A549 (cell line): ENCODE measurements at regions not wholly inside any gene's neighbourhood (a gene's known extent, or its start where the extent isn't known, plus 50 kb on each side); places are given as distances from the start of the nearest gene placed in this dataset.

Experiments used
- CTCF ChIP-seq: fragments of >200 bp; sonication (Bioruptor Twin); formaldehyde crosslinking; IDR thresholded peaks from 3 replicates; pipeline ENCODE4 v1.5.1; 2016
- FOSL2 ChIP-seq, 2 experiments: fragments of 450-650 bp in 1 of 2; fragments of >200 bp in 1 of 2; sonication (Bioruptor Twin) in 1 of 2; formaldehyde crosslinking; IDR thresholded peaks; 2 replicates each; pipeline versions ENCODE4 v1.5.0 to v1.6.1; 2016 to 2020; ENCODE audit warnings: mild to moderate bottlenecking in 1 of 2, moderate library complexity in 1 of 2
- JUN ChIP-seq, 2 experiments: fragments of >200 bp; sonication (Bioruptor Twin); formaldehyde crosslinking; IDR thresholded peaks; 2 replicates in 1 of 2; 3 replicates in 1 of 2; pipeline ENCODE4 v1.6.1; 2016 to 2017
- KDM1A ChIP-seq: fragments of 200-600 bp; sonication (generic); IDR thresholded peaks from 2 replicates; pipeline ENCODE4 v1.6.1; 2016; ENCODE audit warnings: low read depth, mild to moderate bottlenecking
- PBX3 ChIP-seq: IDR thresholded peaks from 2 replicates; pipeline ENCODE4 v1.6.1; 2012

- TF ChIP-seq PBX3 = no peak
- TF ChIP-seq JUN (IDR thresholded peaks at IDR 0.05) = no peak
- no peak for TF ChIP-seq FOSL2 (IDR thresholded peaks at IDR 0.05)
- no peak for TF ChIP-seq FOSL2 (CRISPR knock-in tag; IDR thresholded peaks at IDR 0.05)
- no peak for TF ChIP-seq CTCF
- TF ChIP-seq KDM1A = no peak
Observed at GRCh38 chr21:26374817-26375216, 198.3 kb downstream of the CYYR1 start.
